Epithelial cell of esophagus (primary cell): ENCODE measurements at regions not wholly inside any gene's neighbourhood (a gene's known extent, or its start where the extent isn't known, plus 50 kb on each side); places are given as distances from the start of the nearest gene placed in this dataset.
"Not testable (repeated sequence)": the region's sequence is repeated elsewhere in the genome, so short reads cannot be mapped to it uniquely, and the experiment has no call there.

Source experiments
- DNase-seq: peaks from one replicate; pipeline ENCODE4 v3.0.0; 2010; ENCODE audit warnings: low read depth
- H3K4me3 ChIP-seq: 2 replicates; pipeline ENCODE4 v1.5.1; 2011; ENCODE audit warnings: mild to moderate bottlenecking, low read length, control low read depth
- CTCF ChIP-seq: IDR thresholded peaks from 2 replicates; pipeline ENCODE4 v1.5.1; 2011; ENCODE audit warnings: low read depth, mild to moderate bottlenecking, low read length, control low read depth, inconsistent platforms; ENCODE audit not compliant: insufficient read depth; ENCODE audit errors: missing control alignments

DNA sequence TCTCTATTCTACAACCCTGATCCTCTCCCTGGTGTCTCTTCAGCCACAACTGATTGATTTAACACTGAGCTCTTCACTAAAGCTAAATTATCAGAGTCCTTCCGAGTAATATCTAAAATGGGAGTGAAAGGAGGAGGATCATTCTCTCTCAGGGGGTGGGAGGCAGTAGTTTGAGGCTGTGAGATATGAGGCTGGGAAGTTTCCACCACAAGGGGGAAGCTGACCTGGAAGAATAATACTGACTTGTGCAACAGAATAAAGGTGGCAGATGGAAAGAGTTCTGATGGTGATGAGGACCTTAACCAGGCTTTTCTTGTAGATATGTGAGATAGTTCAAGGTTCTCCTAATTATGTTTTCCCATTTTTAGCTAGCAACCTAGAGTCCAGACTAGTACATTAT is 118.1 kb upstream of the ERV3-1 start:
- H3K4me3 ChIP-seq, DNase-seq: not testable (repeated sequence)

GRCh38 chr7:65105650-65106203 is 99.2 kb upstream of the ERV3-1 start:
- not testable (repeated sequence) for DNase-seq, H3K4me3 ChIP-seq

GRCh38 chr7:65100499-65100898 is 94.0 kb upstream of the ERV3-1 start:
- DNase-seq, H3K4me3 ChIP-seq: not testable (repeated sequence)

- not testable (repeated sequence) for DNase-seq
- peak overlapping the region; percentile 71 for H3K4me3 ChIP-seq
Measured at GRCh38 chr7:65081669-65082055, 75.2 kb upstream of the ERV3-1 start.

GRCh38 chr7:65080799-65081668 is 74.5 kb upstream of the ERV3-1 start:
- DNase-seq: peak; percentile 92
- H3K4me3 ChIP-seq: peak overlapping the region; percentile 71
- TF ChIP-seq CTCF: peak; percentile 7

- not testable (repeated sequence) for DNase-seq, H3K4me3 ChIP-seq
Measured at GRCh38 chr7:65074959-65075358, 68.5 kb upstream of the ERV3-1 start.

GRCh38 chr7:65073160-65073559 is 66.7 kb upstream of the ERV3-1 start:
- H3K4me3 ChIP-seq: not testable (repeated sequence)

GRCh38 chr7:65071854-65072431 is 65.5 kb upstream of the ERV3-1 start:
- H3K4me3 ChIP-seq, DNase-seq: not testable (repeated sequence)

More at GRCh38 chr7:65073160-65073559, 66.7 kb upstream of the ERV3-1 start:
- not testable (repeated sequence) for DNase-seq

GRCh38 chr7:65069476-65069875 is 63.0 kb upstream of the ERV3-1 start:
- not testable (repeated sequence) for H3K4me3 ChIP-seq, DNase-seq

DNA sequence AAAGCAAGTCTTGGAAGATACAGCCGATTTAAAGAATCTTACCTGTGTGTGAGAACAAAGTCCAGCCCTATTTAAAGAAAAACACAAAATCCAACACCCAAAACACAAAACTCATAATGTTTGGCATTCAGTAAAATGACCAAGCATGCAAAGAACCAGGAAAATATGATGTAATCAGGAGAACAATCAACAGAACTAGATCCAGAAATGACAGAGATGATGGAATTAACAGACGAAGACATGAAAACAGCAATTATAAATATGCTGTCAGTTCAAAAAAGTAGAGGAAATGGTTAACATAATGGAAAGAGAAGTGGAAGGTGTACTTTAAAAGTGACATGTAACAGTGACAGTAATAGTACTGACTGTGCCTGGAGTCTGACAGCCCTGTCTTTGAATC is 56.1 kb upstream of the ERV3-1 start:
- DNase-seq, H3K4me3 ChIP-seq: not testable (repeated sequence)

- not testable (repeated sequence) for H3K4me3 ChIP-seq, DNase-seq
Measured at GRCh38 chr7:65059247-65059646, 52.8 kb upstream of the ERV3-1 start.
